Fibroblast of skin of scalp (primary cell): ENCODE measurements at regions not wholly inside any gene's neighbourhood (a gene's known extent, or its start where the extent isn't known, plus 50 kb on each side); places are given as distances from the start of the nearest gene placed in this dataset.

Experiments
- DNase-seq: peaks from one replicate; pipeline ENCODE4 v3.0.0-alpha.2; 2013

GRCh38 chr2:117674172-117674571, 140.3 kb upstream of the DDX18 start:
- DNase-seq = no peak

- no peak for DNase-seq
These were observed 134.5 kb upstream of the DDX18 start for GRCh38 chr2:117679952-117680351.

- DNase-seq = no peak
These were observed 129.6 kb upstream of the DDX18 start for GRCh38 chr2:117684919-117685318.

GRCh38 chr2:117686699-117687098, 127.8 kb upstream of the DDX18 start:
- no peak for DNase-seq

- DNase-seq = no peak
These were observed 122.9 kb upstream of the DDX18 start for GRCh38 chr2:117691595-117691994.

- no peak for DNase-seq
These were observed 122.3 kb upstream of the DDX18 start for GRCh38 chr2:117692001-117692763.

GRCh38 chr2:117693154-117693553, 121.3 kb upstream of the DDX18 start:
- DNase-seq = no peak

GRCh38 chr2:117693651-117694050, 120.8 kb upstream of the DDX18 start:
- DNase-seq = no peak

- DNase-seq = no peak
These were observed 116.2 kb upstream of the DDX18 start for GRCh38 chr2:117698287-117698686.

GRCh38 chr2:117698819-117699218, 115.7 kb upstream of the DDX18 start:
- DNase-seq = no peak

- no peak for DNase-seq
These were observed 114.0 kb upstream of the DDX18 start for GRCh38 chr2:117700471-117700870.

GRCh38 chr2:117701365-117701764, 113.1 kb upstream of the DDX18 start:
- DNase-seq = no peak

- DNase-seq = no peak
These were observed 112.4 kb upstream of the DDX18 start for GRCh38 chr2:117702098-117702497.

GRCh38 chr2:117703858-117704257, 110.6 kb upstream of the DDX18 start:
- no peak for DNase-seq

- DNase-seq = no peak
These were observed 109.7 kb upstream of the DDX18 start for GRCh38 chr2:117704818-117705217.

GRCh38 chr2:117707874-117708273, 106.6 kb upstream of the DDX18 start:
- DNase-seq = no peak

- DNase-seq = no peak
These were observed 101.8 kb upstream of the DDX18 start for GRCh38 chr2:117712684-117713083.

- no peak for DNase-seq
These were observed 100.4 kb upstream of the DDX18 start for GRCh38 chr2:117714110-117714509.

- DNase-seq = no peak
These were observed 99.6 kb upstream of the DDX18 start for GRCh38 chr2:117714745-117715417.

GRCh38 chr2:117716505-117716904, 98.0 kb upstream of the DDX18 start:
- no peak for DNase-seq

GRCh38 chr2:117717072-117717471, 97.4 kb upstream of the DDX18 start:
- no peak for DNase-seq

GRCh38 chr2:117718048-117718447, 96.4 kb upstream of the DDX18 start:
- no peak for DNase-seq

GRCh38 chr2:117720765-117721164, 93.7 kb upstream of the DDX18 start:
- no peak for DNase-seq

- no peak for DNase-seq
These were observed 91.0 kb upstream of the DDX18 start for GRCh38 chr2:117723483-117723882.
